Astrocyte of the spinal cord (primary cell): ENCODE measurements at regions not wholly inside any gene's neighbourhood (a gene's known extent, or its start where the extent isn't known, plus 50 kb on each side); places are given as distances from the start of the nearest gene placed in this dataset.

Experiments
- DNase-seq: peaks from one replicate; pipeline ENCODE4 v3.0.0; 2011; ENCODE audit warnings: low read depth, low spot score
- H3K4me3 ChIP-seq: 2 replicates; pipeline ENCODE4 v1.5.1; 2011; ENCODE audit warnings: low read depth, mild to moderate bottlenecking, low read length, moderate library complexity
- CTCF ChIP-seq: IDR thresholded peaks from 2 replicates; pipeline ENCODE4 v1.5.1; 2012; ENCODE audit warnings: low read depth, mild to moderate bottlenecking, low read length, inconsistent platforms
- in situ Hi-C: cut with HindIII; loops from 2 replicates; pipeline ENCODE4 v1.10.0; 2017; ENCODE audit warnings: low sequenced_read_pairs

- TF ChIP-seq CTCF: no peak
- no peak for DNase-seq
- in situ Hi-C loops: no loop called here
- no peak overlapping the region for H3K4me3 ChIP-seq
Measured at GRCh38 chr18:73151086-73151485, 283.3 kb upstream of the NETO1 start.

- TF ChIP-seq CTCF: no peak
- DNase-seq: no peak
- in situ Hi-C loops: no loop called here
- H3K4me3 ChIP-seq: no peak overlapping the region
Measured at GRCh38 chr18:73150199-73150598, 282.4 kb upstream of the NETO1 start.

- no peak for DNase-seq
- H3K4me3 ChIP-seq: no peak overlapping the region
- in situ Hi-C loops: no loop called here
- no peak for TF ChIP-seq CTCF
Measured at GRCh38 chr18:73147590-73147989, 279.8 kb upstream of the NETO1 start.

- in situ Hi-C loops: no loop called here
- no peak for DNase-seq
- no peak overlapping the region for H3K4me3 ChIP-seq
- TF ChIP-seq CTCF: no peak
Measured at GRCh38 chr18:73144030-73144429, 276.2 kb upstream of the NETO1 start.

GRCh38 chr18:73136134-73136533 is 268.3 kb upstream of the NETO1 start:
- TF ChIP-seq CTCF: peak; percentile 57
- in situ Hi-C loops: no loop called here
- DNase-seq: peak; percentile 31
- no peak overlapping the region for H3K4me3 ChIP-seq

GRCh38 chr18:73124175-73124574 is 256.4 kb upstream of the NETO1 start:
- peak; percentile 29 for DNase-seq
- no peak for TF ChIP-seq CTCF
- no peak overlapping the region for H3K4me3 ChIP-seq
- in situ Hi-C loops: no loop called here

- in situ Hi-C loops: no loop called here
- TF ChIP-seq CTCF: no peak
- no peak overlapping the region for H3K4me3 ChIP-seq
- no peak for DNase-seq
Measured at GRCh38 chr18:73121207-73121606, 253.4 kb upstream of the NETO1 start.
